ENCODE measurements at regions not wholly inside any gene's neighbourhood (a gene's known extent, or its start where the extent isn't known, plus 50 kb on each side); places are given as distances from the start of the nearest gene placed in this dataset.

- TF ChIP-seq CTCF (IDR thresholded peaks at IDR 0.05; ENCODE audit: low read depth, low read length, missing input control): no peak
- TF ChIP-seq RXRA (IDR thresholded peaks at IDR 0.05): no peak
- no peak for TF ChIP-seq RAD21 (IDR thresholded peaks at IDR 0.05)
- no peak for TF ChIP-seq TAF1 (conservative IDR thresholded peaks at IDR 0.05)
- TF ChIP-seq FOXA1 (IDR thresholded peaks at IDR 0.05): no peak
These were observed 66.5 kb upstream of the TOP3B start for GRCh38 chr22:22048981-22049531.
